Upper lobe of left lung (tissue), 6 donors: ENCODE measurements at regions not wholly inside any gene's neighbourhood (a gene's known extent, or its start where the extent isn't known, plus 50 kb on each side); places are given as distances from the start of the nearest gene placed in this dataset.
"Not testable (repeated sequence)": the region's sequence is repeated elsewhere in the genome, so short reads cannot be mapped to it uniquely, and the experiment has no call there.

ENCODE experiments used
- ATAC-seq, 2 donors: fragments of 200-7000 bp; cut with Tn5 transposase; one replicate each; pipeline ENCODE4 v1.9.1; 2022; ENCODE audit warnings: mild to moderate bottlenecking in 2 of 2, moderate library complexity in 2 of 2; ENCODE audit not compliant: low FRiP score in 2 of 2
- DNase-seq, 2 donors: peaks; one replicate each; pipeline ENCODE4 v3.0.0-alpha.2; 2019 to 2020
- H3K27ac ChIP-seq, 4 donors: fragments of 200-600 bp; sonication (generic); one replicate each; pipeline ENCODE4 v1.5.1; 2016 to 2019
- H3K27me3 ChIP-seq, 4 donors: fragments of 200-600 bp; sonication (generic); one replicate each; pipeline ENCODE4 v1.5.1; 2017 to 2019
- H3K36me3 ChIP-seq, 4 donors: fragments of 200-600 bp; sonication (generic); one replicate each; pipeline ENCODE4 v1.5.1; 2016 to 2019
- H3K4me1 ChIP-seq, 4 donors: fragments of 200-600 bp; sonication (generic); one replicate each; pipeline ENCODE4 v1.5.1; 2018 to 2019
- H3K4me3 ChIP-seq, 4 donors: fragments of 200-600 bp; sonication (generic); one replicate each; pipeline ENCODE4 v1.5.1; 2017 to 2019; ENCODE audit warnings: mild to moderate bottlenecking in 2 of 4, moderate library complexity in 1 of 4
- H3K9me3 ChIP-seq, 4 donors: fragments of 200-600 bp; sonication (generic); one replicate each; pipeline ENCODE4 v1.5.1; 2018 to 2019
- CTCF ChIP-seq, 6 experiments: fragments of 450-650 bp in 4 of 6; fragments of 200-600 bp in 2 of 6; sonication (generic) in 2 of 6; IDR thresholded peaks; one replicate each; pipeline ENCODE4 v1.5.1; 2016 to 2019; ENCODE audit warnings: antibody characterized with exemption in 6 of 6
- EP300 ChIP-seq, 4 donors: sonication (generic); formaldehyde crosslinking; IDR thresholded peaks; one replicate each; pipeline ENCODE4 v1.5.1; 2017; ENCODE audit warnings: antibody characterized with exemption in 4 of 4, control low read depth in 2 of 4
- POLR2A ChIP-seq, 4 donors: fragments of 450-650 bp; IDR thresholded peaks; one replicate each; pipeline ENCODE4 v1.5.1; 2016 to 2017; ENCODE audit warnings: antibody characterized with exemption in 4 of 4, mild to moderate bottlenecking in 2 of 4
- POLR2AphosphoS5 ChIP-seq, 2 donors: sonication (generic); formaldehyde crosslinking; IDR thresholded peaks; one replicate each; pipeline ENCODE4 v1.5.1; 2017; ENCODE audit warnings: antibody characterized with exemption in 2 of 2
- WGBS, 2 donors: methylation state at CpG; one replicate each; pipeline ENCODE4 v1.1.5; 2017 to 2018; 5-methylcytosine and 5-hydroxymethylcytosine counted together
- donor health status: DM: no; HTN: no; CAD: no; lungs with moderate emphysema.
- donor health status: DM: no; HTN: yes; CAD: no; lungs with severe emphysema.

DNA sequence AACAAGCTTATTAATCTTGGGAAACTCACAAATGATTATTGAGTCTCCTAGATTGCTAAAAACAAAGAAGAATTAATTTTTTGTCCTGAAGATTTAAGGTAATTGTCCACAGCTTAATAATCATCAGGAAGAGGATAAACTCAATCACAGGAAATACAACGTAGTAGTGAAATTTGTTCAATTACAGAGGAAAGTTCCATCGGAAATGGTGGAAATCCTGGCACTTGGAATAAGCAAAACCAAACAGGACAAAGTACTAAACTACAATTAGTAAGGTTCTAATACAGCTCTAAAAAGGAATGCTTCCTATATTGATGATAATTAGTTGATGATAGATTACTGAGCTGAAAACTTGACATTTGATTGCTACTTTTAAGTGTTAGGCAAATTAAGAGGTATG lies 485.4 kb downstream of the USP25 start:
- WGBS, 2 donors = 71 to 73% methylated on average over 2 of the region's 2 CpGs

GRCh38 chr21:16215663-16216183 lies 485.9 kb downstream of the USP25 start:
- no peak overlapping the region for H3K27ac ChIP-seq
- no peak for DNase-seq
- H3K4me1 ChIP-seq = no peaks in the 10 kb centered on the region
- TF ChIP-seq POLR2A (IDR thresholded peaks at IDR 0.05) = no peak
- TF ChIP-seq POLR2AphosphoS5 (IDR thresholded peaks at IDR 0.05) = no peak
- no peak for TF ChIP-seq CTCF (IDR thresholded peaks at IDR 0.05)
- no peak for TF ChIP-seq EP300 (IDR thresholded peaks at IDR 0.05)
- H3K36me3 ChIP-seq = no peaks in the 10 kb centered on the region
- no peak for ATAC-seq
- WGBS, 2 donors = 37 to 38% methylated on average over 2 of the region's 2 CpGs
- H3K27me3 ChIP-seq = no peaks in the 10 kb centered on the region
- H3K9me3 ChIP-seq = no peaks in the 10 kb centered on the region
- no peak overlapping the region for H3K4me3 ChIP-seq

More for the DNA sequence above, 485.4 kb downstream of the USP25 start:
- Histone ChIP-seq H3K27ac (no peak overlapping the region), H3K27me3 (no peaks in the 10 kb centered on the region), H3K36me3 (no peaks in the 10 kb centered on the region), H3K4me1 (no peaks in the 10 kb centered on the region), H3K4me3 (no peak overlapping the region), H3K9me3 (no peaks in the 10 kb centered on the region)
- ATAC-seq = no peak
- no peak for DNase-seq
- TF ChIP-seq CTCF (IDR thresholded peaks at IDR 0.05) (no peak), POLR2A (IDR thresholded peaks at IDR 0.05) (no peak), POLR2AphosphoS5 (IDR thresholded peaks at IDR 0.05) (no peak), EP300 (IDR thresholded peaks at IDR 0.05) (no peak)

DNA sequence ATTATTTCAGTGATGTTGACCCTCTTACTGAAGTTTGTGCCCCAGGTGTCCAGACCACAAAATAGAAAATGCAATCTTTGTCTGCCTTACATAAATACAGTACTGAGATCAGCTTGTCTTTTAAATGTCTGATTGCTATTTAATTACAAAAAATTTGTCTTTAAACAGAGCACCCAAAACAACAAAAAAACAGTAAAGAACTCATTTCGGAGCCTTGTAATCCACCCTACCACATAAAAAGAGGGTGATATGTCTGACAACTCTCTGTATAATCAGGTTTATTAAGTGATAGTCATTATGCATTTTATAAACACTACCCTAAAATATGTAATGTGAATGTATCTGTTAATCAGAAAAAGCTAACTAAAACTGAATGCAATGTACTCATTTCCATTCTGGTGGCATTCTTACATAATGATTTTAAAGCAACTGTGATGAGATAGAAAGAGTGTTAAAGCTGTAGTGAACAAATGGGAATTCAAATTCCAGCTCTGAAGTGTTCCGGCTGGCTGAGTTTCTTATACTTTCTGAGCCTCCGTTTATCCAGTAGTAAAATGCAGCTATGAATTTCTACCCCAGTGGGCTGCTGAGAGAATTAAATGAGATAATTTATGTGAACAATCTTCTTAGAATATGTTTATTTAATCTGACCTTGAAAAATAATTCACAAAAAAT lies 486.6 kb downstream of the USP25 start:
- no peak for ATAC-seq
- WGBS, 2 donors = 78% methylated on average over 3 of the region's 3 CpGs
- Histone ChIP-seq H3K27ac (no peak overlapping the region), H3K36me3 (no peaks in the 10 kb centered on the region), H3K27me3 (no peaks in the 10 kb centered on the region), H3K4me3 (no peak overlapping the region), H3K4me1 (no peaks in the 10 kb centered on the region), H3K9me3 (no peaks in the 10 kb centered on the region)
- DNase-seq = no peak
- no peak for TF ChIP-seq EP300 (IDR thresholded peaks at IDR 0.05)
- TF ChIP-seq POLR2A (IDR thresholded peaks at IDR 0.05) = no peak
- no peak for TF ChIP-seq CTCF (IDR thresholded peaks at IDR 0.05)
- TF ChIP-seq POLR2AphosphoS5 (IDR thresholded peaks at IDR 0.05) = no peak

- no peak for TF ChIP-seq POLR2A (IDR thresholded peaks at IDR 0.05)
- no peak for TF ChIP-seq CTCF (IDR thresholded peaks at IDR 0.05)
- Histone ChIP-seq H3K36me3 (no peaks in the 10 kb centered on the region), H3K4me1 (no peaks in the 10 kb centered on the region), H3K27ac (no peak overlapping the region), H3K9me3 (no peaks in the 10 kb centered on the region), H3K27me3 (no peaks in the 10 kb centered on the region), H3K4me3 (no peak overlapping the region)
- no peak for DNase-seq
- 88 to 95% methylated on average over 4 of the region's 4 CpGs for WGBS, 2 donors
- ATAC-seq = no peak
These were observed 489.0 kb downstream of the USP25 start for GRCh38 chr21:16218682-16219343.

GRCh38 chr21:16224756-16225155 lies 495.0 kb downstream of the USP25 start:
- not testable (repeated sequence) for H3K9me3 ChIP-seq, H3K27ac ChIP-seq, H3K4me1 ChIP-seq, H3K4me3 ChIP-seq, H3K27me3 ChIP-seq, ATAC-seq, H3K36me3 ChIP-seq
- DNase-seq = peak in 1 of 2 donors; percentile 72
- 54% methylated on average over 3 of the region's 3 CpGs; no CpG with 5 or more reads in 1 of the 2 donors for WGBS, 2 donors
